ENCODE measurements at regions not wholly inside any gene's neighbourhood (a gene's known extent, or its start where the extent isn't known, plus 50 kb on each side); places are given as distances from the start of the nearest gene placed in this dataset.

DNA sequence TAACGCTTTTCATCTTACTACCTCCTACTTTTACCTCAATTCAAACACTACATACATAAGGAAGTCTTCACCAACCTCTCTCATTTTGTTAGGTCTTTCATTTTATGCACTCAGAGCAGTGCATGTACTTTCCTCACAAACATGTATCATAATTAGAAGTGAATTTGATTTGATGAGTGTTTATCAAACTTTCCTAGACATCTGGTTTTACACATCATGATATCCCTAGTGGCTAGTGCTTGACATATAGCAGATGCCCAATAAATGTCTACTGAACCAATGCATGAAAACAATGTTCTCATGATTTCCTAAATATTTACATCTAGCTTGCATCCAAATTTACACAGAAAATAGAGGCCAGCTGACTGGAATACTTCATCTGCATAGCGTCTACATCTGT is 323.4 kb upstream of the KIF2B start:
- no peak for TF ChIP-seq CTCF (tag by site-specific recombination; IDR thresholded peaks at IDR 0.05)
- TF ChIP-seq SP2 (tag by site-specific recombination; IDR thresholded peaks at IDR 0.05), result no peak
- TF ChIP-seq ZNF24 (tag by site-specific recombination; IDR thresholded peaks at IDR 0.05), result no peak
